KMS-11 (cell line): ENCODE measurements at regions not wholly inside any gene's neighbourhood (a gene's known extent, or its start where the extent isn't known, plus 50 kb on each side); places are given as distances from the start of the nearest gene placed in this dataset.

Source experiments
- H2AFZ ChIP-seq: fragments of 200-600 bp; sonication (generic); 2 replicates; pipeline ENCODE4 v1.6.1; 2016; ENCODE audit warnings: antibody characterized with exemption, mixed run types, low read depth
- H3K27ac ChIP-seq: fragments of 200-600 bp; sonication (generic); 2 replicates; pipeline ENCODE4 v1.6.1; 2016; ENCODE audit warnings: mild to moderate bottlenecking, mixed run types
- H3K27me3 ChIP-seq: fragments of 200-600 bp; sonication (generic); 2 replicates; pipeline ENCODE4 v1.6.1; 2017; ENCODE audit warnings: mild to moderate bottlenecking, low read depth, mixed run types, moderate library complexity; ENCODE audit not compliant: insufficient read depth
- H3K36me3 ChIP-seq: fragments of 200-600 bp; sonication (generic); 2 replicates; pipeline ENCODE4 v1.6.1; 2017; ENCODE audit warnings: mild to moderate bottlenecking, mixed run types; ENCODE audit not compliant: insufficient read depth
- H3K4me1 ChIP-seq: fragments of 200-600 bp; sonication (generic); 2 replicates; pipeline ENCODE4 v1.6.1; 2016; ENCODE audit warnings: mild to moderate bottlenecking, low read depth, mixed run types; ENCODE audit not compliant: poor library complexity, severe bottlenecking
- H3K4me2 ChIP-seq: fragments of 200-600 bp; sonication (generic); 2 replicates; pipeline ENCODE4 v1.7.0; 2016; ENCODE audit warnings: mild to moderate bottlenecking, mixed run types
- H3K4me3 ChIP-seq: fragments of 200-600 bp; sonication (generic); IDR thresholded peaks from 2 replicates; pipeline ENCODE4 v1.6.1; 2017; ENCODE audit warnings: low read depth, low read length, mixed read lengths; ENCODE audit not compliant: insufficient read depth
- H3K79me2 ChIP-seq: fragments of 200-600 bp; sonication (generic); 2 replicates; pipeline ENCODE4 v1.6.1; 2016; ENCODE audit warnings: low read depth, mixed run types; ENCODE audit not compliant: insufficient read depth
- H3K9ac ChIP-seq: fragments of 200-600 bp; sonication (generic); 2 replicates; pipeline ENCODE4 v1.6.1; 2016; ENCODE audit warnings: mild to moderate bottlenecking, mixed run types
- H4K20me1 ChIP-seq: fragments of 200-600 bp; sonication (generic); 2 replicates; pipeline ENCODE4 v1.6.1; 2016; ENCODE audit warnings: mild to moderate bottlenecking, mixed run types; ENCODE audit not compliant: insufficient read depth
- TF ChIP-seq, protein P1 (sequence below): fragments of 200-600 bp; sonication (generic); conservative IDR thresholded peaks from 2 replicates; pipeline ENCODE4 v1.6.1; 2017; ENCODE audit warnings: low read depth, mild to moderate bottlenecking, antibody characterized with exemption, low read length, moderate library complexity, mixed read lengths

DNA sequence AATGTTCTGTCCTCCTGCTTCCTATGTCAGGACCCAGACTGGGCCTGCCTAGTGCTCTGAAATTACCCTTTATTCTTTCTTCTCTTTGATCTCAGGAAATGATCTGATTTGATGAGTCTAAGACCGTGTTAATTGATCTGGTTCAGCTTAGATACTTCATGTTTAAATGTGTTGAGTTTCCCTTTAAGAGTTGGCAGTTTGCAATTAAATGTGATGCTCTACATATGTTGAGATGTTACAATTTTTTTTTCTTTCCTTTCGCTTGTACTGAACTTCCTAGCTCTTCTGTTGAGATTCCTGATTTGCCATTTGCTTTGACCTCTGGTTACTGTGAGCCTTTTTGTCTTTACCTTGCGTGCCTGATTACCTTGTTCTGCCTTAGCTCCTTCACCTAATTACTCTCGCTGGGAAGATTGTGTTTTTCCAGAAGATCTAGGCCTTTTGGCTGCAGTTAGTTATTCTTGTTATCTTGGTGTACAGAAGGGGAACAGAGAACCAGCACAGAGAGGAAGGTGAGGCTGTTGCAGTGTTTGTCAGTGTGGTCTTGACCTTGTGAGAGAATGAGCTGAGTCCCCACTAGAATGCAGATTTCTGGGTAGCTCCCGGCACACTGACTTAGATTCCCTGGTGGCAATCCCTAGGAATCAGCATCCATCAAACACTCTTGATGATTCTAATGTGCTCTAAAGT lies 203.6 kb downstream of the EDEM1 start:
- Histone ChIP-seq H3K4me1 (no peaks in the 10 kb centered on the region), H2AFZ (no peak overlapping the region), H3K27me3 (no peaks in the 10 kb centered on the region), H3K79me2 (no peaks in the 10 kb centered on the region), H3K9ac (no peak overlapping the region), H3K4me3 (no peak overlapping the region), H3K27ac (no peak overlapping the region), H4K20me1 (no peaks in the 10 kb centered on the region), H3K36me3 (no peaks in the 10 kb centered on the region), H3K4me2 (no peak overlapping the region)
- TF ChIP-seq, protein P1, sequence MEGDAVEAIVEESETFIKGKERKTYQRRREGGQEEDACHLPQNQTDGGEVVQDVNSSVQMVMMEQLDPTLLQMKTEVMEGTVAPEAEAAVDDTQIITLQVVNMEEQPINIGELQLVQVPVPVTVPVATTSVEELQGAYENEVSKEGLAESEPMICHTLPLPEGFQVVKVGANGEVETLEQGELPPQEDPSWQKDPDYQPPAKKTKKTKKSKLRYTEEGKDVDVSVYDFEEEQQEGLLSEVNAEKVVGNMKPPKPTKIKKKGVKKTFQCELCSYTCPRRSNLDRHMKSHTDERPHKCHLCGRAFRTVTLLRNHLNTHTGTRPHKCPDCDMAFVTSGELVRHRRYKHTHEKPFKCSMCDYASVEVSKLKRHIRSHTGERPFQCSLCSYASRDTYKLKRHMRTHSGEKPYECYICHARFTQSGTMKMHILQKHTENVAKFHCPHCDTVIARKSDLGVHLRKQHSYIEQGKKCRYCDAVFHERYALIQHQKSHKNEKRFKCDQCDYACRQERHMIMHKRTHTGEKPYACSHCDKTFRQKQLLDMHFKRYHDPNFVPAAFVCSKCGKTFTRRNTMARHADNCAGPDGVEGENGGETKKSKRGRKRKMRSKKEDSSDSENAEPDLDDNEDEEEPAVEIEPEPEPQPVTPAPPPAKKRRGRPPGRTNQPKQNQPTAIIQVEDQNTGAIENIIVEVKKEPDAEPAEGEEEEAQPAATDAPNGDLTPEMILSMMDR, result no peak

DNA sequence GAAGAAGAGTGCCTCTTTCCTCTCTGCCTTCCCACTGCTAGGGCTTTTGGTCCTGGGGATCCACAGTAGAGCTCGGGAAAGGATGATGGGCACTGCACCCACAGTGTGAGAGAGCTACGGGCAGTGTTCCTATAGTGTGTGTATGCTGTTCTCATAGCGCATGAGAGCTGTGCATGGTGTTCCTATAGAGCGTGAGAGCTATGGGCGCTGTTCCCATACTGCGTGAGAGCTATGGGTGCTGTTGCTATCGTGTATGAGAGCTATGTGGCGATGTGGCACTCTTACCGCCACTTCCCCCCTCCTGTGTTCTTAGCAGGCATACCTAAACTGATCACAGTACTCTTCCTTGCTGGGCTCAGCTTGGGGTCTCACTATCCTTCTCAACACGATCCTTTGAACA lies 213.5 kb downstream of the EDEM1 start:
- H3K4me3 ChIP-seq, result no peak overlapping the region
- H3K27ac ChIP-seq, result no peak overlapping the region
- no peak overlapping the region for H3K9ac ChIP-seq
- TF ChIP-seq, protein P1, result no peak
- no peaks in the 10 kb centered on the region for H3K36me3 ChIP-seq
- no peak overlapping the region for H2AFZ ChIP-seq
- H3K4me1 ChIP-seq, result no peaks in the 10 kb centered on the region
- no peaks in the 10 kb centered on the region for H3K79me2 ChIP-seq
- H3K4me2 ChIP-seq, result no peak overlapping the region
- H4K20me1 ChIP-seq, result no peaks in the 10 kb centered on the region
- no peaks in the 10 kb centered on the region for H3K27me3 ChIP-seq

DNA sequence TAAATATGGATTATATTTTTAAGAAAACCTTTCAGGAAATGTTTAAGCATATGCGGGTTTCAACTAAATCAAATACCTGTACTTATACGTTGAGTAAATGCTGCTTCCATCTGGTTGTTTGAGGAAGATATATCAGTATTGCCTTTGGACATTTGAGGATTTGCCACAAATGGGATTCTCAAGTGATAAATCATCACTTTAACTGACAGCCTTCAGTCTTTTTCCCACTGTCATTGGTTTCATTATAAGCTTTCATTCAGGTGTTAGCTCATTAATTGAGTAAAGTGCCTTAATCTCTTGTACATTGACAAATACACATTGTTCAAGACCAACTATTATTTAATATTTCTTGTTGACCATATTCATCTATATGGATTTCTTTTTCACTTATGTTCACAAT lies 217.2 kb downstream of the EDEM1 start:
- no peaks in the 10 kb centered on the region for H4K20me1 ChIP-seq
- no peak overlapping the region for H2AFZ ChIP-seq
- TF ChIP-seq, protein P1, result no peak

DNA sequence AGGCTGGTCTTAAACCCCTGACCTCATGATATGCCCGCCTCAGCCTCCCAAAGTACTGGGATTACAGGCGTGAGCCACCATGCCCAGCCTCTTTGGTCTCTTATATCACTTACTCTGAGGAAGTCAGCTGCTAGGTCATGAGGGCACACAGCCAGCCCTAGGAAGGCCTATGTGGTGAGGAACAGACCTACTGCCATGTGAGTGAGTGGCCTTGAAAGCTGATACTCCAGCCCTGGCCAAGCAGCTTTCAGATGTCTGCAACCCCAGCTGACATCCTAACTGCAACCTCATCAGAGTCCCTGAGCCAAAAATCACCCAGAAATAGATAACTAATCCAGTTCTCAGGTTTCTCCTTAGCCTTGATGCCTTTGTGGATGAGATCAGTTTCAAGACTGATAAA lies 224.3 kb downstream of the EDEM1 start:
- H3K27me3 ChIP-seq, result no peaks in the 10 kb centered on the region
- TF ChIP-seq, protein P1, result no peak

More for the DNA sequence above, 217.2 kb downstream of the EDEM1 start:
- Histone ChIP-seq H3K79me2 (no peaks in the 10 kb centered on the region), H3K36me3 (no peaks in the 10 kb centered on the region), H3K4me1 (no peaks in the 10 kb centered on the region), H3K4me3 (no peak overlapping the region), H3K27ac (no peak overlapping the region), H3K27me3 (no peaks in the 10 kb centered on the region), H3K9ac (no peak overlapping the region), H3K4me2 (no peak overlapping the region)

More for the DNA sequence above, 224.3 kb downstream of the EDEM1 start:
- no peak overlapping the region for H3K27ac ChIP-seq
- no peaks in the 10 kb centered on the region for H3K79me2 ChIP-seq
- no peak overlapping the region for H2AFZ ChIP-seq
- no peaks in the 10 kb centered on the region for H3K4me1 ChIP-seq
- no peaks in the 10 kb centered on the region for H4K20me1 ChIP-seq
- H3K36me3 ChIP-seq, result no peaks in the 10 kb centered on the region
- no peak overlapping the region for H3K9ac ChIP-seq
- H3K4me3 ChIP-seq, result no peak overlapping the region
- H3K4me2 ChIP-seq, result no peak overlapping the region
